H1 (cell line): ENCODE measurements at regions not wholly inside any gene's neighbourhood (a gene's known extent, or its start where the extent isn't known, plus 50 kb on each side); places are given as distances from the start of the nearest gene placed in this dataset.

Experiments
- ASH2L ChIP-seq: fragments of 200-600, 300-600 bp; sonication (generic); IDR thresholded peaks from one replicate; pipeline ENCODE4 v1.7.1; 2017; ENCODE audit warnings: low read length
- TF ChIP-seq, protein P1 (sequence below): IDR thresholded peaks from 2 replicates; pipeline ENCODE4 v1.6.1; 2012; ENCODE audit warnings: inconsistent platforms

DNA sequence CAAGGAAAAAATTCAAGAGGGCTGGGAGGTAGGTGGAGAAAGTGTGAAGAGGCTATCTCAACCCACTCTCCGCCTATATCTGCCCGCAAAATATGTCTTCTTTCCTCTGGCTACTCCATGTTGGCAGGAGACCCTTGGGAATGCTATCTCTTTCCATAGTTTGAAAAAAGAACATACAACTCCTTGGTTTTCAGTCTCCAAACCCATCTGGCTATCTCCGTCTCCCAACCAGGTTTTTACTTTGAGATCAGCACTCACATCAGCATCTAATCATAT is 109.9 kb upstream of the IFNE start (continued):
- TF ChIP-seq, protein P1, sequence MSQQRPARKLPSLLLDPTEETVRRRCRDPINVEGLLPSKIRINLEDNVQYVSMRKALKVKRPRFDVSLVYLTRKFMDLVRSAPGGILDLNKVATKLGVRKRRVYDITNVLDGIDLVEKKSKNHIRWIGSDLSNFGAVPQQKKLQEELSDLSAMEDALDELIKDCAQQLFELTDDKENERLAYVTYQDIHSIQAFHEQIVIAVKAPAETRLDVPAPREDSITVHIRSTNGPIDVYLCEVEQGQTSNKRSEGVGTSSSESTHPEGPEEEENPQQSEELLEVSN, result no peak
- no peak for TF ChIP-seq ASH2L
- TF ChIP-seq, all 59 proteins: peak for 0
